ENCODE measurements at regions not wholly inside any gene's neighbourhood (a gene's known extent, or its start where the extent isn't known, plus 50 kb on each side); places are given as distances from the start of the nearest gene placed in this dataset.

DNA sequence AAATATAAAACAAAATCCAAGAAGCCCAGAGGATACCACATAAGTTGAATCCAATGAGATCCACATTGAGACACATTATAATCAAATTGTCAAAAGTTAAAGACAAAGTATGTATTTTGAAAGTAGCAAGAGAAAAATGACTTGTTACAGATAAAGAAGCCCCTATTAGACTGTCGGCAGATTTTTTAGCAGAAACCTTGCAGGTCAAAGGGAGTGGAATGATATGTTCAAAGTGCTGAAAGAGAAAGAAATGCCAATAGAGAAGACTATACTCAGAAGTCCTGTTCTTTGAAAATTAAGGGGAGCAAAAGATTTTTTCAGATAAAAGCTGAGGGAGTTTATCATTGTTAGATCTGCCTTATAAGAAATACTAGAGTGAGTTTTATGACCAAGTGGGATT is 148.9 kb upstream of the EPHA5 start:
- no peak overlapping the region for H3K27ac ChIP-seq
- whole genome bisulfite sequencing, 5 donors = 85 to 96% (median 90%) methylated on average over 1 of the region's 1 CpG
- H3K9me3 ChIP-seq = peaks cover 0 to 42% (median 26%) of the 10 kb centered on the region in 8 donors
- H3K4me1 ChIP-seq = no peaks in the 10 kb centered on the region
- intact Hi-C loops (cut with DNase I; ENCODE audit: low total_unique reads) = no loop called here
- H3K36me3 ChIP-seq = no peaks in the 10 kb centered on the region
- H3K27me3 ChIP-seq (replicated peaks in 1 of 7) = no peaks in the 10 kb centered on the region
- DNase-seq = no peak
- TF ChIP-seq POLR2AphosphoS5 (IDR thresholded peaks at IDR 0.05) (no peak), POLR2A (IDR thresholded peaks at IDR 0.05) (no peak)
- TF ChIP-seq, protein P1, sequence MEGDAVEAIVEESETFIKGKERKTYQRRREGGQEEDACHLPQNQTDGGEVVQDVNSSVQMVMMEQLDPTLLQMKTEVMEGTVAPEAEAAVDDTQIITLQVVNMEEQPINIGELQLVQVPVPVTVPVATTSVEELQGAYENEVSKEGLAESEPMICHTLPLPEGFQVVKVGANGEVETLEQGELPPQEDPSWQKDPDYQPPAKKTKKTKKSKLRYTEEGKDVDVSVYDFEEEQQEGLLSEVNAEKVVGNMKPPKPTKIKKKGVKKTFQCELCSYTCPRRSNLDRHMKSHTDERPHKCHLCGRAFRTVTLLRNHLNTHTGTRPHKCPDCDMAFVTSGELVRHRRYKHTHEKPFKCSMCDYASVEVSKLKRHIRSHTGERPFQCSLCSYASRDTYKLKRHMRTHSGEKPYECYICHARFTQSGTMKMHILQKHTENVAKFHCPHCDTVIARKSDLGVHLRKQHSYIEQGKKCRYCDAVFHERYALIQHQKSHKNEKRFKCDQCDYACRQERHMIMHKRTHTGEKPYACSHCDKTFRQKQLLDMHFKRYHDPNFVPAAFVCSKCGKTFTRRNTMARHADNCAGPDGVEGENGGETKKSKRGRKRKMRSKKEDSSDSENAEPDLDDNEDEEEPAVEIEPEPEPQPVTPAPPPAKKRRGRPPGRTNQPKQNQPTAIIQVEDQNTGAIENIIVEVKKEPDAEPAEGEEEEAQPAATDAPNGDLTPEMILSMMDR (IDR thresholded peaks at IDR 0.05 in 8 of 11, conservative IDR thresholded peaks at IDR 0.05 in 3 of 11) = no peak
- H3K4me3 ChIP-seq = no peak overlapping the region

DNA sequence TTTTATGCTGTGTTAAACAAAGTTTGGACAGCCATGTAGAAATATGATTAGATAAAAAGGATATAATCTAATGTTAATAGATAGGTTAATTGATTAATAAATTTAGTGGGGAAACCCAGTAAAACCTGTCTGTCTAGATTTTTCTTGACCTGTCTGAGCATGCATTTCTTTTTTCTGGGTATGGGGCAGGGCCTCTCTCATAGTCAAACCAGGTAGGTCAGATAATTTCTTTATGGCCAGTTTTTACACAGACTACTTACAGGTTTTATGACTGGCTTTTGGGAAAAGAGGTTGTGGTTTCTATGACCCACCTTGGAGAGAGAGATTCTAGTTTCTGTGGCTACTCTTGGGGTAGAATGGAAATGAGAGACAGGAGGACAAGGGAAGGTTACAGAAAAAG is 135.6 kb upstream of the EPHA5 start:
- intact Hi-C loops (cut with DNase I; ENCODE audit: low total_unique reads) = no loop called here
- Histone ChIP-seq H3K9me3 (peaks cover 0 to 18% (median 7%) of the 10 kb centered on the region in 8 donors), H3K27me3 (replicated peaks in 1 of 7) (no peaks in the 10 kb centered on the region), H3K4me1 (no peaks in the 10 kb centered on the region), H3K27ac (no peak overlapping the region), H3K4me3 (no peak overlapping the region), H3K36me3 (no peaks in the 10 kb centered on the region)
- DNase-seq = no peak
- TF ChIP-seq POLR2AphosphoS5 (IDR thresholded peaks at IDR 0.05) (no peak), POLR2A (IDR thresholded peaks at IDR 0.05) (no peak)
- TF ChIP-seq, protein P1 (IDR thresholded peaks at IDR 0.05 in 8 of 11, conservative IDR thresholded peaks at IDR 0.05 in 3 of 11) = no peak

DNA sequence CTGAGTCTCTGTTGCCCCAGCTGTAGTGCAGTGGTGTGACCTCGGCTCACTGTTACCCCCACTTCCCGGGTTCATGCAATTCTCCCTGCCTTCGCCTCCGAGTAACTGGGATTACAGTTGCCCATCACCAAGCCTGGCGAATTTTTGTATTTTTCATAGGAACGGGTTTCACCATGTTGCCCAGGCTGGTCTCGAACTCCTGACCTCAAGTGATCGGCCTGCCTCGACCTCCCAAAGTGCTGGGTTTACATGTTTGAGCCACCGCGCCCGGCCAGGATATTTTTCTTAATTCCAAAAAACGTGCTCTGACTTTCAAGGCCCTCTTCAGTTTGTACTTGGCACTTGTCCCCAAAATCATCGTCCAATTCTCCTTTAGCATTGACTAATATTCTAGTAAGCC is 129.2 kb upstream of the EPHA5 start:
- H3K36me3 ChIP-seq = no peaks in the 10 kb centered on the region
- H3K27me3 ChIP-seq (replicated peaks in 1 of 7) = no peaks in the 10 kb centered on the region
- intact Hi-C loops (cut with DNase I; ENCODE audit: low total_unique reads) = no loop called here
- 78 to 89% (median 82%) methylated on average over 14 of the region's 14 CpGs for WGBS, 5 donors
- DNase-seq = no peak
- no peak overlapping the region for H3K4me3 ChIP-seq
- H3K9me3 ChIP-seq = no peaks in the 10 kb centered on the region
- H3K4me1 ChIP-seq = no peaks in the 10 kb centered on the region
- no peak overlapping the region for H3K27ac ChIP-seq
- TF ChIP-seq, protein P1 (IDR thresholded peaks at IDR 0.05 in 8 of 11, conservative IDR thresholded peaks at IDR 0.05 in 3 of 11) = no peak
- no peak for TF ChIP-seq POLR2A (IDR thresholded peaks at IDR 0.05)
- no peak for TF ChIP-seq POLR2AphosphoS5 (IDR thresholded peaks at IDR 0.05)

DNA sequence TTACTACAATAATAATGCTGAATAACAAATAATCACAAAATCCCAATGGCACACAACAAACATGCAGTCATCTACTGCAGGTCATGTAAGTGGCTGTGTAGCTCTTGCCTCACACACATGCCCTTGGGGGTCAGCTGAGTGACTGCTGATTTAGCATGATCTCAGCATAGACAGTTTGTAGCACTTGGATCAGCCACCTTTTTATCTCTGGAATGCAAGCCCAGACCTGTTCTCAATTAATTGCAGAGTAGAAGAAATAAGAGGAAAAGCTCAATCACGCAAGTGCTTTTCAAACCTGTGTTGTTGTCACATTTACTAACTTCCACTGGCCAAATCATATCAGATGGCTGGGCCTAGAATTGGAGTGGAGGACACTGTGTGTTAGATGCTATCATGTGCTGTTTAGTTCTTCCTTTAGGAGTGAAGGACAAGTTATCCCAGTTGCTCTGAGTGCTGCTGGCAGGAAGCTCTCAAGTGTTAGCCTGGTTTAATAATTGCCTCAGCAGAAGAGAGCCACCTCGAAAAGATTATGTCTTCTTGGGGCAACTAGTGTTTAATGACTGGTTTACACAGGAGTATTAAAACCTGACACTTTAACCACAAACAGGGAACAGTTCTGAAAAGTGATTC is 128.3 kb upstream of the EPHA5 start:
- 63 to 70% (median 67%) methylated on average over 2 of the region's 2 CpGs for WGBS, 5 donors
- Histone ChIP-seq H3K9me3 (no peaks in the 10 kb centered on the region), H3K27ac (no peak overlapping the region), H3K27me3 (replicated peaks in 1 of 7) (no peaks in the 10 kb centered on the region), H3K4me1 (no peaks in the 10 kb centered on the region), H3K4me3 (no peak overlapping the region), H3K36me3 (no peaks in the 10 kb centered on the region)
- intact Hi-C loops (cut with DNase I; ENCODE audit: low total_unique reads) = no loop called here
- no peak for DNase-seq
- TF ChIP-seq POLR2A (IDR thresholded peaks at IDR 0.05) = no peak
- TF ChIP-seq POLR2AphosphoS5 (IDR thresholded peaks at IDR 0.05) = no peak
- TF ChIP-seq, protein P1 (IDR thresholded peaks at IDR 0.05 in 8 of 11, conservative IDR thresholded peaks at IDR 0.05 in 3 of 11) = no peak
